ENCODE measurements at regions not wholly inside any gene's neighbourhood (a gene's known extent, or its start where the extent isn't known, plus 50 kb on each side); places are given as distances from the start of the nearest gene placed in this dataset.
"Not testable (repeated sequence)": the region's sequence is repeated elsewhere in the genome, so short reads cannot be mapped to it uniquely, and the experiment has no call there.

DNA sequence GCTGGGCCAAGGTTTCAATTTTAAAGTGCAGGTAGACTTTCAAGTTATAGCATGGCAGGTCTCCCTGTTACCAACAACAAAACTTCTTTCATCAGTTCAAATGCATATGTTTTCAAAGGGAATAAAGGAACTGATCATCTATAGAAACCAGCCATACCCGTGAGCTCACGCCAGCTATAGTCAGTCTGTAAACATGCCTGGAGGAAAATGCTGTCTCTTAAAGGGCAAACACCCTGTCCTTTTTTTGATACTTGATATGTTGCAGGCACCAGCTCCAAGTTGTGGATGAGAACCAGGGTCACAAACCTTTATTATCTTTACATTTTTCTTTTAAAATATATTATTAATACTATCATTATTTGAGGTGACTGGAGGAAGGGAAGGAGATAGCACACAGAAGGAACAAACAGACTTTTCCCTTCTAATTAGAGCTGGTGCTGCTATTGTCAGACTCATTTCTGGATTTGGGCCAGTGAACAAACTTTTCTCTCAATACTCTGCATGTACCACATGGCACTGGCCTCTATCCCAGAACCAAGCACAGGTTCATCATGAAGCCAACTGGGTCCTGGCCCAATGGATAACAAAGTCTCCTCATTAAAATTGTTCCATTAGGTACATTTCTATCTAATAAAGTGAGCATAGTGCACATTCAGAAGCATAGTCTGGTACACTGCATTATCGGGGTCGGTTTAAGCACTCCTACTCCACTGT lies 1102.4 kb downstream of the SORCS3 start:
- H3K9me3 ChIP-seq = no peaks in the 10 kb centered on the region
- H3K9ac ChIP-seq = no peak overlapping the region
- TF ChIP-seq Cebpa-rat (IDR thresholded peaks at IDR 0.05) = no peak
- no peaks in the 10 kb centered on the region for H3K36me3 ChIP-seq
- H3K27me3 ChIP-seq = no peaks in the 10 kb centered on the region
- no peak overlapping the region for H3K27ac ChIP-seq
- no peak overlapping the region for H3K4me3 ChIP-seq
- H3K4me1 ChIP-seq = no peaks in the 10 kb centered on the region
- H3K4me2 ChIP-seq = no peak overlapping the region
- no peaks in the 10 kb centered on the region for H4K20me1 ChIP-seq

DNA sequence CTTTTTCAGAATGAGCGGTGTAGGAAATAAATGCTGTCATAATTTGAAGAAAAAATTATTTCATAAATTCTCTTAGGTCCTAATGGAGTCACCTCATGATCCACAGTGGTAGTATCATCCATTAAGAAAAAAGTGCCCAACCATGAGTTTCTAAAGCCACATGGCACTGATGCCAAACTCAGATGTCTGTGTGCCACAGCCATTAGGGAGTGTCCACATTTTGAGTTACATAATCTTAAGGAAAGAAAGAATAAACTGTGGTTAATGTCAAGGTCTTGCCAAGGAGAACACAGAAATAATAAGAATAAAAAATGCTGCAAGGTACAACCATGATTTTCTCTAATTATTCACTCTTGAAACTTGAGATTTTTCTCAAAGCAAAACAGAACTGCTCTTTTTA lies 1101.8 kb downstream of the SORCS3 start:
- no peaks in the 10 kb centered on the region for H3K9me3 ChIP-seq
- H3K4me2 ChIP-seq = no peak overlapping the region
- H3K4me3 ChIP-seq = no peak overlapping the region
- no peak overlapping the region for H3K27ac ChIP-seq
- H3K27me3 ChIP-seq = no peaks in the 10 kb centered on the region
- no peaks in the 10 kb centered on the region for H3K4me1 ChIP-seq
- H3K9ac ChIP-seq = no peak overlapping the region
- H4K20me1 ChIP-seq = no peaks in the 10 kb centered on the region
- H3K36me3 ChIP-seq = no peaks in the 10 kb centered on the region
- TF ChIP-seq Cebpa-rat (IDR thresholded peaks at IDR 0.05) = no peak

DNA sequence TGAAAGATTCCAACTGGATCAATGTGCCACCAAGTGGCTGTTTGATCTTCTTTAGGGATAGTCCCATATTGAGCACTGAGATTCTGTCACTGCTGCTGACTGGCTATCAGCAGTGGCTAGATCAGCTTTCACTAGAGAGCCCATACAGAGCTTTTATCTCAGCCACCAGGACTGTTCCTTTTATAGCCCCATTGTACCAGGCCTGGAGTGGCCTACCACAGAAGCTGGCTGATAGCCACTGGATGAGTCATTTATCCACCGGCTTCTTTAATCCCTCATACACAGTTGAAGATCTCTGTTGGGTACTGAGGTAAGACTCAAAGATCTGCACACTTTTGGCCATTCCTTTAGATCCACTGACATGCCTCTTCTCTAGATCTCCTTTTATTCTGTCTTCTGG lies 1101.1 kb downstream of the SORCS3 start:
- H3K9me3 ChIP-seq = no peaks in the 10 kb centered on the region
- H3K9ac ChIP-seq = no peak overlapping the region
- H3K4me3 ChIP-seq = no peak overlapping the region
- H4K20me1 ChIP-seq = no peaks in the 10 kb centered on the region
- H3K4me1 ChIP-seq = no peaks in the 10 kb centered on the region
- no peak for TF ChIP-seq Cebpa-rat (IDR thresholded peaks at IDR 0.05)
- no peak overlapping the region for H3K27ac ChIP-seq
- H3K27me3 ChIP-seq = no peaks in the 10 kb centered on the region
- H3K36me3 ChIP-seq = no peaks in the 10 kb centered on the region
- no peak overlapping the region for H3K4me2 ChIP-seq

DNA sequence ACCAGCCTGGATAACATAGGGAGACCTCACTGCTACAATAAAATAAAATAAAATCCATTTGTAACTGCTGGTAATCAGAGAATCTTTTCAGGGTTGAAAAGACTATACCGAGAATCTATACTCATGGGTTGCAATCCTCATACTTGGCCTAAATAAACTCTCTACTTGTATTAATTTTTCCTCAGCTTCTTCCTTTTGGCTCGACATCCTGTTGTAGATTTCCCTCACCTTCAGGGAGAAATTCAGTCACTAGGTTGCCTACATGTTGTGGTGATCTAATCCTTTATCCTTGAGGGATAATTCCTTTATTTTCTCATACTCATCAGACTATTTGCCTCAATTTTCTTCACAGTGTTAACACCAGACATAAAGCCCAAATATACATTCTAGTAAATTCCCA lies 1093.4 kb downstream of the SORCS3 start:
- no peak for TF ChIP-seq Cebpa-rat (IDR thresholded peaks at IDR 0.05)
- no peaks in the 10 kb centered on the region for H3K36me3 ChIP-seq
- no peak overlapping the region for H3K9ac ChIP-seq
- H3K4me1 ChIP-seq = no peaks in the 10 kb centered on the region
- H3K27me3 ChIP-seq = no peaks in the 10 kb centered on the region
- H4K20me1 ChIP-seq = no peaks in the 10 kb centered on the region
- no peaks in the 10 kb centered on the region for H3K9me3 ChIP-seq
- H3K4me2 ChIP-seq = no peak overlapping the region
- H3K4me3 ChIP-seq = no peak overlapping the region
- H3K27ac ChIP-seq = no peak overlapping the region

DNA sequence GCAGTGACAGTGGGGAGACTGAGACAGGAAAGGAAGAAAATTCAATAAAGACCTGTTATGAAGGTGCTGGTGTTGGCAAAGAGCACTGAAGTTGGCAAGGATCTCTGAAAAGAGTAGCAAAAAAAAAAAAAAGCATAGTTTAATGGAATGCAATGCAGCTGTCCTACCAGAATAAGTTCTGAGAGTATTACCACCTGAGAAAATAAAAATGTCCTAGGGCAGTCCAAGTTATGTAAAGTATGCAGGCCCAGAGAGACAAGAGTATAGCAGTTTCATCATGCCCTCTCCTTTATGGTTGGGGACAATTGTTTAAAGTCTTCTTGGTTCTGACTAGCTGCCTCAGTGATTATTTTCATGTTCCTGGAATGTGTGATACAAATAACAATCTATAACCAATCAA lies 1092.8 kb downstream of the SORCS3 start:
- Histone ChIP-seq H4K20me1 (no peaks in the 10 kb centered on the region), H3K4me3 (no peak overlapping the region), H3K4me2 (no peak overlapping the region), H3K36me3 (no peaks in the 10 kb centered on the region), H3K9me3 (no peaks in the 10 kb centered on the region), H3K27me3 (no peaks in the 10 kb centered on the region), H3K9ac (no peak overlapping the region), H3K4me1 (no peaks in the 10 kb centered on the region), H3K27ac (no peak overlapping the region)
- TF ChIP-seq Cebpa-rat (IDR thresholded peaks at IDR 0.05) = no peak

DNA sequence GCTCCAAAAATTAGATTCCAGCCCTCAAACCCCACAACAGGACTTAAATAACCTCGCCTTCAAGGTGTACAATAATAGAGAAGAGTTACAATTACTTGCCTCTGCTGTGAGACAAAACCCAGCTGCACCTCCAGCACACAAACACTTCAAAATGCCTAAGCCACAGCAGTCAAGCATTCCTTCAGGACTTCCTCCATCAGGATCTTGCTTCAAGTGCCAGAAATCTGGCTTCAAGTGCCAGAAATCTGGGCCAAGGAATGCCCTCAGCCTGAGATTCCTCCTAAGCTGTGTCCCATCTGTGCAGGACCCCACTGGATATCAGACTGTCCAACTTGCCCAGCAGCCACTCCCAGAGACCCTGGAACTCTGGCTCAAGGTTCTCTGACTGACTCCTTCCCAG lies 1088.3 kb downstream of the SORCS3 start:
- H3K4me2 ChIP-seq = no peak overlapping the region
- H3K27me3 ChIP-seq = no peaks in the 10 kb centered on the region
- no peak for TF ChIP-seq Cebpa-rat (IDR thresholded peaks at IDR 0.05)
- no peaks in the 10 kb centered on the region for H3K4me1 ChIP-seq
- H3K9ac ChIP-seq = no peak overlapping the region
- H4K20me1 ChIP-seq = no peaks in the 10 kb centered on the region
- no peak overlapping the region for H3K4me3 ChIP-seq
- H3K36me3 ChIP-seq = no peaks in the 10 kb centered on the region
- H3K9me3 ChIP-seq = no peaks in the 10 kb centered on the region
- H3K27ac ChIP-seq = no peak overlapping the region

DNA sequence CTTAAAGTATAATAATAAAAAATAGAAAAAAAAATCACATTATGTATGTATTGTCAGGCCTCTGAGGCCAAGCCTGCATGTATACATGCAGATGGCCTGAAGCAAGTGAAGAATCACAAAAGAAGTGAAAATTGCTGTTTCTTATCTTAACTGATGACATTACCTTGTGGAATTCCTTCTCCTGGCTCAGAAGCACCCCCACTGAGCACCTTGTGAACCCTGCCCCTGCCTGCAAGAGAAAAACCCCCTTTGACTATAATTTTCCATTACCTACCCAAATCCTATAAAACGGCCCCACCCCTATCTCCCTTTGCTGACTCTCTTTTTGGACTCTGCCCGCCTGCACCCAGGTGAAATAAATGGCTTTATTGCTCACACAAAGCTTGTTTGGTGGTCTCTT lies 1086.5 kb downstream of the SORCS3 start:
- H4K20me1 ChIP-seq, H3K9ac ChIP-seq, H3K4me1 ChIP-seq, H3K9me3 ChIP-seq, H3K4me3 ChIP-seq, H3K27ac ChIP-seq, H3K4me2 ChIP-seq, H3K36me3 ChIP-seq, H3K27me3 ChIP-seq: not testable (repeated sequence)

DNA sequence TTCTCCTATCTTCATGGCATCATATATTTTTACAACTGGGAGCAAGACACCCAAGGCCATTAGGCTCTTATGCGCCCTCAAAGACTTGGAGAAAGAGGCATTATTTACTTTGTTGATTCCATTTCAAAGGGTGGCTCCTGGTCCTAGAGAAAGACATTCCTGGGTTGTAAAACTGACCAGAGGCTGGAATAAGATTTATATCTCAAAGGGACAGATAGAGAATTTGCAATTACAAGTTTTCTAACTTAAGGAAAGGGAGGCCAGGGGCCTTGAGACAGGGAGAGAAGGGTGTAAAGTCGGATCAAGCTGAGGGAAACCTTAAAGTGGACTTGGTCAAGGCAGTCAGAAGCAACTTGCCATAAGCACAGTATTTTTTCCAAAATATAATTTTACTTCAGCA lies 1086.0 kb downstream of the SORCS3 start:
- Histone ChIP-seq H3K36me3 (no peaks in the 10 kb centered on the region), H3K4me3 (no peak overlapping the region), H3K9ac (no peak overlapping the region), H3K27ac (no peak overlapping the region), H4K20me1 (no peaks in the 10 kb centered on the region), H3K27me3 (no peaks in the 10 kb centered on the region), H3K4me2 (no peak overlapping the region), H3K9me3 (no peaks in the 10 kb centered on the region), H3K4me1 (no peaks in the 10 kb centered on the region)
- no peak for TF ChIP-seq Cebpa-rat (IDR thresholded peaks at IDR 0.05)

DNA sequence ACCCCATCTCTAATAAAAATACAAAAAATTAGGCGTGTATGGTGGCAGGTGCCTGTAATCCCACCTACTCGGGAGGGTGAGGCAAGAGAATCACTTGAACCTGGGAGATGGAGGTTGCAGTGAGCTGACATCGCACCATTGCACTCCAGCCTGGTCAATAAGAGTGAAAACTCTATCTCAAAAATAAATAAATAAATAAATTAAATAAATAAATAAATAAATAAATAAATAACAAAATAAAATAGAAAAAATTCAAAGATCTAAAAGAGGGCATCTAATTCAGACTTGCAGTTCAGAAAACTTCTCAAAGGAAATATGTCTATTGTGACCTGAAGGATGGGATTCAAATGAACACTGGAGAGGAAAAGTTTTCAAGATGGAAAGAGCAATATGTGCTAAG lies 1085.1 kb downstream of the SORCS3 start:
- no peak overlapping the region for H3K4me3 ChIP-seq
- no peaks in the 10 kb centered on the region for H4K20me1 ChIP-seq
- H3K9me3 ChIP-seq = no peaks in the 10 kb centered on the region
- H3K4me2 ChIP-seq = no peak overlapping the region
- H3K9ac ChIP-seq = no peak overlapping the region
- H3K27me3 ChIP-seq = no peaks in the 10 kb centered on the region
- H3K36me3 ChIP-seq = no peaks in the 10 kb centered on the region
- no peaks in the 10 kb centered on the region for H3K4me1 ChIP-seq
- H3K27ac ChIP-seq = no peak overlapping the region
- no peak for TF ChIP-seq Cebpa-rat (IDR thresholded peaks at IDR 0.05)

DNA sequence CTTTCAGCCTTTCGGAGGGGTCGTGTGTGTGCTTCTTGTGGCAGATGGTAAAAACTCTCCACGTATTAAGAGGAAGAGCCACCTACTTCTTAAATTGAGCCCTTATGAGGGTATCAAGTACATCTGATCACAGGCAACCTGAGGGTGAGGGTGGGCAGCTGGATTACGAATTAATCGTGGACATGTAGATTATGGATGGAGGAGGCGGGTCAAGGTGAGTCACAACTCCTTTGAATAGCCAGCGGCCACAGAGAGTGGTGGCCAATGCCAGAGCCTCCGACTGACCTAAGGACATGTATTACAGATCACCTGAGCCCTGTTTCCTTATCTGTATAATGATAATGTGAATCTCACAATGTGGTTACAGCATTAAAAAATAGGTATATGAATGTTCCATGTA lies 1083.9 kb downstream of the SORCS3 start:
- H3K4me3 ChIP-seq = no peak overlapping the region
- no peak for TF ChIP-seq Cebpa-rat (IDR thresholded peaks at IDR 0.05)

More for the DNA sequence above, 1083.9 kb downstream of the SORCS3 start:
- Histone ChIP-seq H4K20me1 (no peaks in the 10 kb centered on the region), H3K4me1 (no peaks in the 10 kb centered on the region), H3K36me3 (no peaks in the 10 kb centered on the region), H3K4me2 (no peak overlapping the region), H3K9ac (no peak overlapping the region), H3K9me3 (no peaks in the 10 kb centered on the region), H3K27ac (no peak overlapping the region), H3K27me3 (no peaks in the 10 kb centered on the region)

Data from BLaER1 (cell line).